CD1c-positive myeloid dendritic cell (primary cell): ENCODE measurements at regions not wholly inside any gene's neighbourhood (a gene's known extent, or its start where the extent isn't known, plus 50 kb on each side); places are given as distances from the start of the nearest gene placed in this dataset.
"Not testable (repeated sequence)": the region's sequence is repeated elsewhere in the genome, so short reads cannot be mapped to it uniquely, and the experiment has no call there.

Source experiments
- DNase-seq: peaks from one replicate; pipeline ENCODE4 v3.0.0-alpha.2; 2016; ENCODE audit errors: extremely low spot score

- no peak for DNase-seq
These were observed 53.7 kb upstream of the SMIM15 start for GRCh38 chr5:61215996-61216395.

- DNase-seq, result no peak
These were observed 54.5 kb upstream of the SMIM15 start for GRCh38 chr5:61216741-61217140.

GRCh38 chr5:61217214-61217613 is 54.9 kb upstream of the SMIM15 start:
- no peak for DNase-seq

GRCh38 chr5:61228229-61228628 is 66.0 kb upstream of the SMIM15 start:
- no peak for DNase-seq

- no peak for DNase-seq
These were observed 66.5 kb upstream of the SMIM15 start for GRCh38 chr5:61228691-61229280.

GRCh38 chr5:61229416-61229815 is 67.1 kb upstream of the SMIM15 start:
- no peak for DNase-seq

- DNase-seq, result no peak
These were observed 68.2 kb upstream of the SMIM15 start for GRCh38 chr5:61230492-61230891.

- DNase-seq, result no peak
These were observed 69.5 kb upstream of the SMIM15 start for GRCh38 chr5:61231813-61232212.

- no peak for DNase-seq
These were observed 70.3 kb upstream of the SMIM15 start for GRCh38 chr5:61232490-61233050.

- no peak for DNase-seq
These were observed 71.8 kb upstream of the SMIM15 start for GRCh38 chr5:61234019-61234418.

GRCh38 chr5:61236715-61237114 is 74.4 kb upstream of the SMIM15 start:
- DNase-seq, result not testable (repeated sequence)

GRCh38 chr5:61245486-61245885 is 83.2 kb upstream of the SMIM15 start:
- DNase-seq, result peak; percentile 31

- DNase-seq, result no peak
These were observed 83.7 kb upstream of the SMIM15 start for GRCh38 chr5:61245936-61246335.

GRCh38 chr5:61246768-61247307 is 84.6 kb upstream of the SMIM15 start:
- no peak for DNase-seq

GRCh38 chr5:61251874-61252642 is 80.0 kb upstream of the ZSWIM6 start:
- DNase-seq, result no peak

- no peak for DNase-seq
These were observed 79.5 kb upstream of the ZSWIM6 start for GRCh38 chr5:61252643-61252925.

GRCh38 chr5:61253547-61253946 is 78.5 kb upstream of the ZSWIM6 start:
- DNase-seq, result no peak

- no peak for DNase-seq
These were observed 77.0 kb upstream of the ZSWIM6 start for GRCh38 chr5:61254969-61255555.

- no peak for DNase-seq
These were observed 75.6 kb upstream of the ZSWIM6 start for GRCh38 chr5:61256474-61256873.

- DNase-seq, result no peak
These were observed 74.6 kb upstream of the ZSWIM6 start for GRCh38 chr5:61257421-61257820.

- DNase-seq, result peak; percentile 29
These were observed 70.9 kb upstream of the ZSWIM6 start for GRCh38 chr5:61261136-61261535.

GRCh38 chr5:61262080-61262479 is 70.0 kb upstream of the ZSWIM6 start:
- DNase-seq, result no peak

- DNase-seq, result no peak
These were observed 69.0 kb upstream of the ZSWIM6 start for GRCh38 chr5:61263072-61263471.
